ENCODE measurements at regions not wholly inside any gene's neighbourhood (a gene's known extent, or its start where the extent isn't known, plus 50 kb on each side); places are given as distances from the start of the nearest gene placed in this dataset.
"Not testable (repeated sequence)": the region's sequence is repeated elsewhere in the genome, so short reads cannot be mapped to it uniquely, and the experiment has no call there.

DNA sequence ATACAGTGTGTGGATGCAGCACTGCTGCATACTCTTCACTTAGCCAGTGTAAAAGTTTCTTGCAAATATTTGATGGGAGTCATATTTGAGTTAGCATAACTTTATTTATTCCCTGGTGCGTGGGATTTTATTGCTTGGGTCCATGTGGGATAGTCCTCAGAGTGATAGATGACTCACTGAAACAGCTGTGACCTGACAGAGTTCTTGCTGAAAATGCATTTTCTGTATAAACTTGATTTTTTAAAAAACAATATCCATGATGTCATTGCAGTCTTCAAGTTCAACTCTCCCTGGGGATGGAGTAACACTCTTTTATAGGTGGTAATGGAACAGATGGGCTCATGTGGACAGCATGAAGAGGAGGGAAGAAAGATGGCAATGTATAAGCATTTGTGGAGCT, 310.0 kb downstream of the PPP1R3A start:
- Histone ChIP-seq H3K9ac (ENCODE audit: low read length) (no peak overlapping the region), H3F3A (ENCODE audit: insufficient read depth, low read length, poor library complexity, severe bottlenecking) (no peaks in the 10 kb centered on the region), H3K79me2 (replicated peaks; ENCODE audit: insufficient read depth, low read length) (no peaks in the 10 kb centered on the region), H3K36me3 (ENCODE audit: insufficient read depth, low read length) (no peaks in the 10 kb centered on the region), H3K4me3 (ENCODE audit: low read length) (no peak overlapping the region), H4K20me1 (ENCODE audit: insufficient read depth) (no peaks in the 10 kb centered on the region), H3K9me2 (ENCODE audit: insufficient read depth, low read length) (no peaks in the 10 kb centered on the region), H2AFZ (ENCODE audit: low read depth, low read length) (no peak overlapping the region), H3K27ac (ENCODE audit: low read length) (no peak overlapping the region), H3K27me3 (ENCODE audit: insufficient read depth, low read depth, low read length) (no peaks in the 10 kb centered on the region), H3K4me2 (ENCODE audit: low read length) (no peak overlapping the region), H3K9me3 (ENCODE audit: low read length) (no peaks in the 10 kb centered on the region)
- TF ChIP-seq RAD21 (conservative IDR thresholded peaks at IDR 0.05) (no peak), POLR2AphosphoS5 (IDR thresholded peaks at IDR 0.05) (no peak), MXI1 (conservative IDR thresholded peaks at IDR 0.05; ENCODE audit: poor library complexity, severe bottlenecking) (no peak), EZH2 (IDR thresholded peaks at IDR 0.05; ENCODE audit: borderline replicate concordance, insufficient read depth, low read length, poor library complexity, severe bottlenecking) (no peak), SMC3 (conservative IDR thresholded peaks at IDR 0.05; ENCODE audit: poor library complexity) (no peak), EP300 (conservative IDR thresholded peaks at IDR 0.05; ENCODE audit: poor library complexity, severe bottlenecking) (no peak), TAF1 (IDR thresholded peaks at IDR 0.05; ENCODE audit: low read depth) (no peak)
- TF ChIP-seq, protein P1, sequence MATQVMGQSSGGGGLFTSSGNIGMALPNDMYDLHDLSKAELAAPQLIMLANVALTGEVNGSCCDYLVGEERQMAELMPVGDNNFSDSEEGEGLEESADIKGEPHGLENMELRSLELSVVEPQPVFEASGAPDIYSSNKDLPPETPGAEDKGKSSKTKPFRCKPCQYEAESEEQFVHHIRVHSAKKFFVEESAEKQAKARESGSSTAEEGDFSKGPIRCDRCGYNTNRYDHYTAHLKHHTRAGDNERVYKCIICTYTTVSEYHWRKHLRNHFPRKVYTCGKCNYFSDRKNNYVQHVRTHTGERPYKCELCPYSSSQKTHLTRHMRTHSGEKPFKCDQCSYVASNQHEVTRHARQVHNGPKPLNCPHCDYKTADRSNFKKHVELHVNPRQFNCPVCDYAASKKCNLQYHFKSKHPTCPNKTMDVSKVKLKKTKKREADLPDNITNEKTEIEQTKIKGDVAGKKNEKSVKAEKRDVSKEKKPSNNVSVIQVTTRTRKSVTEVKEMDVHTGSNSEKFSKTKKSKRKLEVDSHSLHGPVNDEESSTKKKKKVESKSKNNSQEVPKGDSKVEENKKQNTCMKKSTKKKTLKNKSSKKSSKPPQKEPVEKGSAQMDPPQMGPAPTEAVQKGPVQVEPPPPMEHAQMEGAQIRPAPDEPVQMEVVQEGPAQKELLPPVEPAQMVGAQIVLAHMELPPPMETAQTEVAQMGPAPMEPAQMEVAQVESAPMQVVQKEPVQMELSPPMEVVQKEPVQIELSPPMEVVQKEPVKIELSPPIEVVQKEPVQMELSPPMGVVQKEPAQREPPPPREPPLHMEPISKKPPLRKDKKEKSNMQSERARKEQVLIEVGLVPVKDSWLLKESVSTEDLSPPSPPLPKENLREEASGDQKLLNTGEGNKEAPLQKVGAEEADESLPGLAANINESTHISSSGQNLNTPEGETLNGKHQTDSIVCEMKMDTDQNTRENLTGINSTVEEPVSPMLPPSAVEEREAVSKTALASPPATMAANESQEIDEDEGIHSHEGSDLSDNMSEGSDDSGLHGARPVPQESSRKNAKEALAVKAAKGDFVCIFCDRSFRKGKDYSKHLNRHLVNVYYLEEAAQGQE (IDR thresholded peaks at IDR 0.05; ENCODE audit: borderline replicate concordance): no peak
- TF ChIP-seq, protein P2, sequence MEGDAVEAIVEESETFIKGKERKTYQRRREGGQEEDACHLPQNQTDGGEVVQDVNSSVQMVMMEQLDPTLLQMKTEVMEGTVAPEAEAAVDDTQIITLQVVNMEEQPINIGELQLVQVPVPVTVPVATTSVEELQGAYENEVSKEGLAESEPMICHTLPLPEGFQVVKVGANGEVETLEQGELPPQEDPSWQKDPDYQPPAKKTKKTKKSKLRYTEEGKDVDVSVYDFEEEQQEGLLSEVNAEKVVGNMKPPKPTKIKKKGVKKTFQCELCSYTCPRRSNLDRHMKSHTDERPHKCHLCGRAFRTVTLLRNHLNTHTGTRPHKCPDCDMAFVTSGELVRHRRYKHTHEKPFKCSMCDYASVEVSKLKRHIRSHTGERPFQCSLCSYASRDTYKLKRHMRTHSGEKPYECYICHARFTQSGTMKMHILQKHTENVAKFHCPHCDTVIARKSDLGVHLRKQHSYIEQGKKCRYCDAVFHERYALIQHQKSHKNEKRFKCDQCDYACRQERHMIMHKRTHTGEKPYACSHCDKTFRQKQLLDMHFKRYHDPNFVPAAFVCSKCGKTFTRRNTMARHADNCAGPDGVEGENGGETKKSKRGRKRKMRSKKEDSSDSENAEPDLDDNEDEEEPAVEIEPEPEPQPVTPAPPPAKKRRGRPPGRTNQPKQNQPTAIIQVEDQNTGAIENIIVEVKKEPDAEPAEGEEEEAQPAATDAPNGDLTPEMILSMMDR (IDR thresholded peaks at IDR 0.05; ENCODE audit: poor library complexity, severe bottlenecking): no peak

DNA sequence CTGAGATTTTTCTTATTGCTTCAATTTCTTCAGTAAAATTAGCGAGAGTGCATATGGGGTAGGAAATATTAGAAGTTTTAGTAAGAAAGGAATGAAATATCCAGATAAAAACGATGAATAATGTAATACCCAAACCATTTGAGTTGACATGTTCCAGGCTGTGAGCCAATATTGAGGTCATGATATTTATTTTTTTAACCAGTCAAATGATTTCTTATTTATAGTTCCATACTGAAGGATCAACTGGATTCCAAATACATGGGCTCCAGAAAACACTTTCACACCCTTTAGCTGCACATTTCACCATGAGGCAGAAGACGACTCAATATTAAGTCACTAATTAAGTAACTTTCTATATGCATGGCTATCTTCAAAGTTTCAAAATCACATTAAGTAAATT, 312.5 kb downstream of the PPP1R3A start:
- no peak overlapping the region for H3K27ac ChIP-seq (ENCODE audit: low read length)
- H3K36me3 ChIP-seq (ENCODE audit: insufficient read depth, low read length): no peaks in the 10 kb centered on the region
- no peak overlapping the region for H3K9ac ChIP-seq (ENCODE audit: low read length)
- no peaks in the 10 kb centered on the region for H3K9me2 ChIP-seq (ENCODE audit: insufficient read depth, low read length)
- no peaks in the 10 kb centered on the region for H4K20me1 ChIP-seq (ENCODE audit: insufficient read depth)
- no peak overlapping the region for H3K4me2 ChIP-seq (ENCODE audit: low read length)
- H2AFZ ChIP-seq (ENCODE audit: low read depth, low read length): no peak overlapping the region
- H3K4me3 ChIP-seq (ENCODE audit: low read length): no peak overlapping the region
- H3K9me3 ChIP-seq (ENCODE audit: low read length): no peaks in the 10 kb centered on the region
- no peaks in the 10 kb centered on the region for H3F3A ChIP-seq (ENCODE audit: insufficient read depth, low read length, poor library complexity, severe bottlenecking)
- TF ChIP-seq, protein P2 (IDR thresholded peaks at IDR 0.05; ENCODE audit: poor library complexity, severe bottlenecking): no peak
- TF ChIP-seq POLR2AphosphoS5 (IDR thresholded peaks at IDR 0.05) (no peak), SMC3 (conservative IDR thresholded peaks at IDR 0.05; ENCODE audit: poor library complexity) (no peak), EZH2 (IDR thresholded peaks at IDR 0.05; ENCODE audit: borderline replicate concordance, insufficient read depth, low read length, poor library complexity, severe bottlenecking) (no peak), RAD21 (conservative IDR thresholded peaks at IDR 0.05) (no peak), EP300 (conservative IDR thresholded peaks at IDR 0.05; ENCODE audit: poor library complexity, severe bottlenecking) (no peak), MXI1 (conservative IDR thresholded peaks at IDR 0.05; ENCODE audit: poor library complexity, severe bottlenecking) (no peak), TAF1 (IDR thresholded peaks at IDR 0.05; ENCODE audit: low read depth) (no peak)
- TF ChIP-seq, protein P1 (IDR thresholded peaks at IDR 0.05; ENCODE audit: borderline replicate concordance): no peak
- H3K79me2 ChIP-seq (replicated peaks; ENCODE audit: insufficient read depth, low read length): no peaks in the 10 kb centered on the region
- H3K27me3 ChIP-seq (ENCODE audit: insufficient read depth, low read depth, low read length): no peaks in the 10 kb centered on the region

DNA sequence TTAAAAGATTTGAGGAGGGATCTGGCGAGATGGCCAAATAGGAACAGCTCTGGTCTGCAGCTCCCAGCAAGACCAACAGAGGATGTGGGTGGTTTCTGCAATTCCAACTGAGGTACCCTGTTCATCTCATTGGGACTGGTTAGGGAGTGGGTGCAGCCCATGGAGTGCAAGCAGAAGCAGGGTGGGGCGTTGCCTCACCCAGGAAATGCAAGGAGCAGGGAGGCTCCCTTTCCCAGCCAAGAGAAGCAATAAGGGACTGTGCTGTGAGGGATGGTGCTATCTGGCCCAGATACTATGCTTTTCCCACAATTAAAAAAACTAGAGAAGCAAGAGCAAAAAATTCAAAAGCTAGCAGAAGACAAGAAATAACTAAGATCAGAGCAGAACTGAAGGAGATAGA, 318.4 kb downstream of the PPP1R3A start:
- H3K27me3 ChIP-seq (ENCODE audit: insufficient read depth, low read depth, low read length); H3K27ac ChIP-seq (ENCODE audit: low read length); H3K9me3 ChIP-seq (ENCODE audit: low read length); H3K4me3 ChIP-seq (ENCODE audit: low read length); H3K79me2 ChIP-seq (replicated peaks; ENCODE audit: insufficient read depth, low read length); H4K20me1 ChIP-seq (ENCODE audit: insufficient read depth); H2AFZ ChIP-seq (ENCODE audit: low read depth, low read length); H3K36me3 ChIP-seq (ENCODE audit: insufficient read depth, low read length); H3K9me2 ChIP-seq (ENCODE audit: insufficient read depth, low read length); H3K9ac ChIP-seq (ENCODE audit: low read length); H3F3A ChIP-seq (ENCODE audit: insufficient read depth, low read length, poor library complexity, severe bottlenecking); H3K4me2 ChIP-seq (ENCODE audit: low read length): not testable (repeated sequence)
